HPDE6-E6E7 (cell line): ENCODE measurements at regions not wholly inside any gene's neighbourhood (a gene's known extent, or its start where the extent isn't known, plus 50 kb on each side); places are given as distances from the start of the nearest gene placed in this dataset.
"Not testable (repeated sequence)": the region's sequence is repeated elsewhere in the genome, so short reads cannot be mapped to it uniquely, and the experiment has no call there.

Experiments
- DNase-seq: peaks from one replicate; pipeline ENCODE4 v3.0.0; 2011; ENCODE audit warnings: missing footprints; ENCODE audit errors: extremely low spot score

DNA sequence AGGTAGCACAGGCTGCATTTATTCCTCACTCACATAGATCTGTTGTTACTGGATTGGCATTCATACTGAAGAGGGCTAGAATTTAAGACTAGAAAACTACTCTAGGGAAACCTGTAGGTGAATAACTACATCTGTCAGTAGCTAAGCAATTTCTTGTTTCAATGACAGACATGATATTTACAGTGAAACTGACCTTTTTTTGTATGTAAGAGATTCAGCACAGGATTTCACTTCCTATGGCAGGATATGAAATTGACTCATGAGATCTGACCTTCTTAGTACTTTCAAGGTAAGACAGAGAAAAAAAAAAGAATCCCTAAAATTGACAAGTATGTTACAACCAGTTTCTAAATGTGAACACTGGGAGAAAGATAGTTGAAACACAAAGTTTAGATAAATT, 189.8 kb upstream of the SLC16A7 start:
- no peak for DNase-seq

DNA sequence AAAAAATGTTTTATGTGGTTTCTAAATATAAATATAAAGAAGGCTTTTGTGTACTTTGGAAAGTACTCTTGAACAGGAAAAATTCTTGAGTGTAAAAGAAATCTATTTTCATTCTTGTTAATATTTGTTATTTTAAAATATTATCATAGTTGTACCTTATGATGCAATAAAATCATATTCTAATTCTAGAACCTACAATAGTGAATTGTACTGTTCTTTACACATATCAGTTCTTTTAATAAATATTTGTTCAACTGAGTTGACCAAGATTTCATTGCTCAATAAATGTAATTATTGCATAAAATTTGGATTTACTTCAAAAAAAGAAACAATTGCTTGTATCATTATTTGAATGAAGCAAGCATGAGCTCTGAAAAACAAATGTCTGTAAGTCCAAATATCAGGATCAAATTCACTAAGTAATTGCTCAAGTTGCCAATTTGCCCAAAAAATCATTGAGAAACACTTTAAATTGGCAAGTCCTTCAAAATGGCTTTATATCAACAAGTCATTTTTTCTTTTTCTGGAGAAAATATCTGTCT, 191.6 kb upstream of the SLC16A7 start:
- DNase-seq, result no peak

DNA sequence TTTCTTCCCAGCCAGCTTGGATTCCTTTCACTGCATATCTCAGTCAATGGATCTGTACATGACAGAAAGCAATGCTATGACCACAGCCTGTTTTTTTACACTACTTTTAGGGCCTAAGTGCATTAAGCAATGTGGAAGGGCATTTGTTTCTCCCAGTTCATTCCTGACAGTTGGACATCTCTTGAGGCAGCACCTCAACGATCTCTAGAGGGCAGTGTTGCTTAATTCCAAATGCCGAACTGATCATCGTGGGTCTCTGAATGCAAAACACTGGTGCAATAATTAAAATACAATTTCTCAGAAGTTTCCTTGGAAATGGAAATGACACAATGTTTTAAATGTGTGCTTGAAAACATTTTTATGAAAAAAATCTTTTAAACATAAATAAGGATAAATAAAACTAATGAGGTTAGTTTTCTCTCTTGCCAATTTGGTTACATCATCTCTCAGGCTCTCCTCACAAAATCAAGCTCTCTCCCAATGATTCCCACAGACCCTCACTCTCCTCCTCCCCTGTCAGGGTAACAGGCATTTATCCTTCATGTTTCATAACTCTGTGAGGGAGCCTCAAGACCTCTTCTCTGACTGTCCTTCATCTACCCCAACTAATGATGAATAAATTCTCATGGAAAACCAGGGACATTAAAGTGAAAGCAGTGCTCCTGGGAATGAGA, 192.4 kb upstream of the SLC16A7 start:
- DNase-seq, result peak; percentile 32

DNA sequence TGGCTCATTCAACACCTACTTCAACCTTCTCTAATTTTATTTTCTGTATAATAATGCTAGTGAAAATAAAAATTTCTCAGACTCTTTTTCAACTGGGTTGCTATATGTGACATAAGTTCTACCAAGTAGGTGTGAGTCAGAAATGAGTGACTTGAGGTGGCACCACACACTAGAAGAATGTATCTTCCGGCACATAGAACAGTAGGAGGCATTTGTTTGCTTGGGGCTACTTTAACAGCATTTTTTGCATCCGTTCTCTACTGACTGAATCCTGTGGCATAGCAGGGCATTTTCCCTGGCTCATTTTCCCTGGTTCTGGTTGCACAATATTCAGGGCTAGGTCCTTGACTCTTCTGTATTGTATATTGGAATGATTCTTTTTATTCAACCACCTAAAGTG, 194.0 kb upstream of the SLC16A7 start:
- DNase-seq, result no peak

DNA sequence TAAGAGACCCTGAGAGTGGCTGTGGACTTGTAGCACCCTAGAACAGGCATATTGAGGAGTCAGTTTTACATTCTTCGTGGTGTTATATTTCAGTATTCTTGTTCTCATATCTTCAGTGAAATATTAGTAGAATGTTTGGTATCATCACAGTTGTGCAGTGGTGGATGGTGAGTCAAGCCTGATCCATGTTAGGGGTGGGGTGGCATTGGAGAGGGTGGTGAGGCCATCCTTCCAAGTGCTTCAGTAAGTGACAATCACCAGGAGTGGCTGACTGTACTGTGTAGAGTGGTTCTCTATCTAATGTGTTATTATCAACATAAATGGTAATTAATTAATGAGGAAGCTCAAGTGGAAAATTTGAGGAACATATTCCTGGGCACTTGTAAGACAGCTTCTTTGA, 197.7 kb upstream of the SLC16A7 start:
- no peak for DNase-seq

DNA sequence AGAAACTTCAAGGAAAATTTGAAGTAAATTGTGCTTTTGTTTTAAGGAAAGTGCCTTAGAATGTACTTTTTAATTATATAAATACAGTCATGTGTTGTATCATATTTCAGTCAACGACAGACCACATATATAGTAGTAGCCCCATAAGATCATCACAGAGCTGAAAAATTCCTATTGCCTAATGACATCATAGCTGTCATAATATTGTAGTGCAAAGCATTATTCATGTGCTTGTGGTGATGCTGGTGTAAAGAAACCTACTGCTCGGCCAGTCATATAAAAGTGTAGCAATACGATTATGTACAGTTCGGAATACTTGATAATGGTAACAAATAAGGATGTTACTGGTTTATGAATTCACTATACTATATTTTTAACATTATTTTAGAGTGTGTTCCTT, 198.9 kb upstream of the SLC16A7 start:
- DNase-seq, result no peak

DNA sequence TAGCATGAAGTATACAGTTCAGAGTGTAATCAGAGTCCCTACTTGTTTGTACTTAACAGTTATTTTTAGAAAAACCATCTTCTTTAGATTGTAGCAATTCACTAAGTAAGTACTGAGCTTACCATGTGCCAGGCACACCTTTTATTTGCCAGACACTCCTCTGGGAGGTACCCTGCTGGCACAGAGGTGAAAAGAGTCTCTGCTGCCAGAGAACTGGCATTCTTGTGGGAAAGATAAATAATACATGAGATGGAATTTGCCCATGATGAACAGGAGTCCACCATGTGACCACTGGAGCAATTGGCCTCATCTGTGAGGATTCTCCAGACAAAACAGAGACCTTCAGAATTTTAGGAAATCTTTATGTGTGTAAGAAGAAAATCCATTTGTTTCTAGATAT, 199.3 kb upstream of the SLC16A7 start:
- no peak for DNase-seq

DNA sequence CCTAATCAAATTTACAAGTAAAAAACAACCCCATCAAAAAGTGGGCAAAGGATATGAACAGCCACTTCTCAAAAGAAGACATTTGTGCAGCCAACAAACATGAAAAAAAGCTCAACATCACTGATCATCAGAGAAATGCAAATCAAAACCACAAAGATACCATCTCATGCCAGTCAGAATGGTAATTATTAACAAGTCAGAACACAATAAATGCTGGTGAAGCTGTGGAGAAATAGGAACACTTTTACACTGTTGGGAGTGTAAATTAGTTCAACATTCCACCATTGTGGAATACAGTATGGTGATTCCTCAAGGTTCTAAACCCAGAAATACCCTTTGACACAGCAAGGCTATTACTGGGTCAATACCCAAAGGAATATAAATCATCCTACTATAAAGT, 200.5 kb upstream of the SLC16A7 start:
- DNase-seq, result not testable (repeated sequence)

DNA sequence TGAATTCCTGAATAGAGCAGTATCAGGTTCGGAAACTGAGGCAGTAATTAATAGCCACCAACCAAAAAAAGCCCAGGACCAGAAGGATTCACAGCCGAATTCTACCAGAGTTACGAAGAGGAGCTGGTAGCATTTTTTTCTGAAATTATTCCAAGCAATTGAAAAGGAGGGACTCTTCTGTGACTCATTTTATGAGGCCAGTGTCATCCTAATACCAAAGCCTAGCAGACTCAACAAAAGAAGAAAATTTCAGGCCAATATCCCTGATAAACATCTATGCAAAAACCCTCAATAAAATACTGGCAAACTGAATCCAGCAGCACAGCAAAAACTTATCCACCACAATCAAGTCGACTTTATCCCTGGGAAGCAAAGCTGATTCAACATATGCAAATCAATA, 202.3 kb upstream of the SLC16A7 start:
- DNase-seq, result no peak

DNA sequence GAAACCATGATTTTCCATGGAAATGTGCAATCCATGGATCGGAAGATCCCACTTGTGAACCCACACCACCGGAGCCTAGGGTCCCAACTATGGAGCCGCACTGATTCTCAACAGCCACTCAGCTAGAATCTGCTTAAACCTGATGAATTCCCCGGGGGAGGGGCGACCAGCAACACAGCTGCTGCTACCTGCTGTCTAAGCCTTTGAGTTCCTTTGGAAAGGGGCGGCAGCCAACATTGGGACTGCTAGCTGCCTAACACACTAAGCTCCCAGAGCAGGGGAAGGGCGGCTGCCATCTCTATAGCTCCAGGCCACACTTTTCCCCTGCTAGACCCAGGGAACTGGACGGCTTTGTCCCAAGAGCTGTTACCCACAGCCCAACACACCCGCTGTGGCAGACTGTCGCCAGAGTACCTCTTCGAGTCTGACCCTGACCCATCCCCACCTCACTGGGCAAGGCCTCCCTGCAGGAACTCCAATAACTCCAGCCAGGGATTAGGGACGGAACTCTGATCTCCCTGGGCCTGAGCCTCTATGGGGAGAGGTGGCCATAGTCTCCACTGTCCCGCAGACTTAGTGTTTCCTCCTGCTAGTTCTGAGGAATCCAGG, 205.8 kb upstream of the SLC16A7 start:
- no peak for DNase-seq

DNA sequence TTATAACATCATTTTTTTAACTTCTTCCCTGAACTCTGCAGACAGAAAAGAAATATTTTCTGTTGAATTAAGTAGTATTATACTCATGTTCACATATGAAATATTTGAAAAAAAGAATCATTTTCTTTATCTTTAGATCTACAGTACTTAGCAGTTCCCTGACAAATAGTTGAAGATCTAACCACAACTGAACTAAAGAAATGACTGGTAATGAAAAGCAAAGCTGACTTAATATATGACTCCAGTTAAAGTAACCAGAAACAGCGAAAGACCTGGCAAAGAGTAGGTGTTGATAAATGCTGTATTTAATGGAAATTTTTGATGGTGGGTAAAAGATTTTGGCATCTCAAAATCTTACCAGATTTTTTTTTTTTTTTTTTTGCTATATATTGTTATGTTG, 207.1 kb upstream of the SLC16A7 start:
- no peak for DNase-seq

DNA sequence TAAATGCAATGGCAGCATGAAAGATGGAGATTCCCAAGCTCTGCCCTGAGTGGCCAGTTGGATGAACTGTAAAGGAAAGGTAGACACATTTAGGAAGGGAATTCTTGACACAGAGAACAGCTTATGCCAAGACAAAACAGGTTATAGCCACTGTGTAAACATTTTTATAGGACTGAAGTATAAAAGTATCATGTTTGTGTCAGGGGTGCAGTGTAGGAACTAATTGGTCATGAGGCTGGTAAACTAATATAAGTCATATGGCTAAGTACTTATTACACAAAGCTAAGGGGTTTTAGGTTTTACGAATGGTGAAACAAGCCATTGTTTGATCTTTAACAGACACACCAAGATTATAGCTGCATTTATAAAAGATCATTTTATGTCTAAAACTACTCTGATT, 207.7 kb upstream of the SLC16A7 start:
- no peak for DNase-seq

DNA sequence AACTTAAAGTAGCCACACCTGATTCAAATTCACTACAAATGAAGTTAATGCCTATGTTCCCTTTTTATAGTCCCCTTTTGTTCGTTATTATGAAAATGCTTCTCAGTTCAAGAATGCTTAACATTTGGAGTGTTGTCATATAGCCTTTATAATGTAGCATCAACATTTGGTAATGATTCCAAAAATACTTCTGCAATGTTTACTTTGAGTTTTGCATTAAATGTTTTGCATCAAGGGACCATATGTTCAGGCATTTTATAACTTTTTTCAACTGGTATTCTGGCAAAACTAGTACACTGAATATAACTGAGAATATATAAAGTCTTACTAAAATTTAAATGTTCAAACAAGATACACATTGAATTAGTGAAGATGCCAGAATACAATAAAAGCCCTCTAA, 209.6 kb upstream of the SLC16A7 start:
- DNase-seq, result no peak

DNA sequence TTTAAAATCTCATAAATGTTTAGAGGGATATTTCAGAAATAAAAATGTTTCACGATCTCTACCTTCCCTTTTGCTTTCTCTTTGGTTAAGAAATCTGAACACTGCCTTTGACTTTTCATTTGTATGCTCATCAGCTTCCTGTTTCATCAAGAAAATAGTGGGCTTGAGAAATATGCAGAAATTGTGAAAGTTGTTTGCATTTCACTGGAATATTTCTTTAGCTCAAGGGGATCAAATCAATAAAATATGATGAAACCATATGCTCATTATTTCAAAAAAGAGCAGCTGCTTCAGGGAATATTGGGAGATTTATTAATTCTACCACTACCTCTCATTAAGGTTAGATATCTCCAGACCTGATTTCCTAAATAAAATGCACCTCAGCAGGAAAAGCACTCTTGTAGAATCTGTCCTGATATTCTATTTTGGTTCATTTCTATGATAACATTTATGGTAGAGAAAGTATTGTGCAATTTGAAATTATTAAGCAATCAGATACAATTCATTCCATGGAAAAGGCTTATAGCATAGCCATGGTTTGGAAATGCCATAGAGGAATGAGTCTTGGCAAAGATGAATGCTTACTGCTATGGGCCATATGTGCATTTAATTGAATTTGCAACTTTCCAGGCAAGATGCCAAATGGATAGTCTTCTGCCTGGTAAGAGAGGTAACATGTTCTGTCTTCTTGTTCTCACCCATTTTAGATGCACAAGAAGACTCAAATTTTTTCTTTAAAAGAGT, 212.6 kb upstream of the SLC16A7 start:
- DNase-seq, result no peak

DNA sequence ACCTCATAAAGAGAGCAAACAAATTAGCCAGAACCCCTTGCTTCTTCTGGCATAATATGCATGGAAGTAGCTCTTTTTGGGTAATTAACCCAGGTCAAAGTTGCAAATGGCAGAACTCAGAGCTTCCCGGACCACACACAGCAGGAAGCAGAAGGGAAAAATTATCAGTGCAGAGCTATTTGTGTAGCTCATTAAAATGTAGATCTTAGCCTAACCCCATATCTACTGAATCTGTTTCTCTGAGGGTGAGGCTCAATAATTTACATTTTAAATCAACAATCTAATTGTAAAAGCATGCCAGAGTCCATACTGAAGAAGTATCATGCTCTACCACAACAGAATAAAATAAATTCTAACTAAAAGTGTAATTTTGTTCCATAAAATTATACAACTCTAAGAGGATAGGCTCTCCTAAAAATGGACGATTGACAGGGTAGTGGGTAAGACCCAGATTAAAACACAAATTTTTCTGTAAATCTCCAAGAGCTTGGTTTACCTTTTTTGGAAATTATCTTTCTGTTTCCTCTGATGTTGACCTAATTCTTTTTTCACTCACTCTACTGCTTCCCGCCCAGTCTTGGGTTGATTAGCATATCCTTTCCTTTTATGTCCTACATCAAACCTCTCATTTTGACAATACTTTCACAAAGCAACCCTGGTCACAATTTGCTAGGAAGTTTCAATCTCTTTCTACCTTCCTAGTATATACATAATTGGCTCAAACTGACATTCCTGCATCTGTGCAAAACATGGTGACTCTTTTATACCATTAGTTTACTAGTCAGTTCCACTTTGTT, 213.3 kb upstream of the SLC16A7 start:
- DNase-seq, result no peak

DNA sequence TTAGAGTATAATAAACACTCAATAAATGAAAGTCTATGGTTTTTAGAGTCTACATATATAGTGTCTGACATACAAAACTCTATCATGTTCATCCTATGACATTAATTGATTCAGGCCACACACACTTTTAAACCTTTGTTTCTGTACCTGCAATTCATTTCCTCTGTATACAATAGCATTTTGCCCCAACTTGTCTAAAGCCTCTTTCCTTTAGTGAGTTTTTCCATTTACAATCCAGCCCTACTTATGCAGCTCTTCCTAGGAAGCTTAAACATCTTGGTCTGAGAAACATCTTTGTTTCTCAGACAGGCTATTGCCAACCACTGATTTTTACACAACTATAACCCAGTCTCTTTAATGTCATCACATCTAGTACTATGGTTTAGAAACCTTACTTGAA, 214.7 kb upstream of the SLC16A7 start:
- DNase-seq, result no peak

DNA sequence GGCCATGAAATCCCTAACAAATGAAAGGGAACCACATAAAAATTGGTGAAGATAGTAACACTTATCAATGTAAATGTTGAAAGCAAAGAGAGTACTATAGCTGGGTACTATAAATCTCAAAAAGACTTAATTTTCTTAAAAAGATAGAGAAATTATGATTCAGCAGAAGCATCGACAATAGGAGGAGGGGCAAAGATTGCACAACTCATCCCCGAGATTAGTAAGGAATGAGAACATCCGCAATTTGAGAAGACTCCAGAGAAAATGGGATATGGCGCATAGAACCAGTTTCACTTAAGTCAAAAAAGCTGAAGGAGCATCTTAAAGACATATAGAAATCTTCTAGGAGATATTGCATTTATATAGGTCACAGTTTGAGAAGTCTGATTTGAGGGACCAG, 220.2 kb upstream of the SLC16A7 start:
- DNase-seq, result no peak

DNA sequence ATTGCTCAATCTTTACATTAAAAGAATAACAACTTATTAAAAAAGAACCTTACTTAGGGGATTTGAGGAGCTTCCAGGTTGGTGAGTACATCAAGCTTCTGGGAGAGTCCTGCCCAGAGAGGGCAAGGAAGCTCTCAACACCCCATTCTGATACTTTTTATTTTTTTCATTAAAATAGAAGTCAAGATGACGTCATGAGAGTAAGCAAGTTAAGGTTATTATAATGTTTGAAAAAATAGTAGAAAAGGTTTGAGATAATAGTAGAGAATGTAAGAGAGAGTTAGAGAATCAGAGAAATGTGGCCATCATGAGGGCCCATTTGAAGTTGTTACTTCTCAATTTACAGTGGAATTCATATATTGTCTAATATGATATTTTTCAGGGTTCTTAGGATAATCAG, 221.0 kb upstream of the SLC16A7 start:
- DNase-seq, result no peak

DNA sequence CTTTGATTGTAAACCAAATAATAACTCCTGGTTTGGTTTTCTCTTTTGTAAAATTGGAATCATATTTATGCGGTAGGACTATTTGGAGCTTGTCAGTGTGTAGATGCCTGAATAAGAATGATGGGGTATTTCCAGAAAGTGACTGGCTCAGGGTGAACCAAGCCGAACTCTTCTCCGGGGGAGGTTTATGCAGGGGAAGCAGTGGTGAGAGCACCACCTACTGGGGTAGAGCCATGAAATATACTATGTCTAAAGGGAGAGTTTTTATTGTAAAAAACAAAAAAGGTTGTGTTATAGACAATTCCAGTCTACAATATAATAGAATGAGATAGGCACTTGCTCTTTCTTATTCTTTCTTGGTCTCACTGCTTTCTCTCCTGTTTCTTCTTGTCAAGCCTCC, 222.9 kb upstream of the SLC16A7 start:
- peak; percentile 15 for DNase-seq

DNA sequence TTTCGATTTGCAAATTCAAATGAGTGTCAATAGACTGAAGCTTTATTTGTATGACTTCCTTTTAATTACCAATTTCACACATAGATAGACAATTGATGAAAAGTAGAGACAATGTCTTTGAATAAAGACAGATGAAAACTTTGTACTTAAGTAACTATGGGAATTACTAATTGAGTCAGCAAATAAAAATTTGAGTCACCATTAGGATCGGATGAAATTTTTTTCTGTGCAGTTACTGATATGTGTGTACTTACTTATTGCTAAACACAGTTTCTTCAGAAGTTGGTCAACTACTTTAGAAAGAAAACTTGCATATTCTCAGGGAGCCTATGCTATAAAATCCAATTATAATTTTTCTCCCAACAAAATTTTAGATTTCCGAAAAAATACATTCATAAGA, 224.9 kb upstream of the SLC16A7 start:
- no peak for DNase-seq

DNA sequence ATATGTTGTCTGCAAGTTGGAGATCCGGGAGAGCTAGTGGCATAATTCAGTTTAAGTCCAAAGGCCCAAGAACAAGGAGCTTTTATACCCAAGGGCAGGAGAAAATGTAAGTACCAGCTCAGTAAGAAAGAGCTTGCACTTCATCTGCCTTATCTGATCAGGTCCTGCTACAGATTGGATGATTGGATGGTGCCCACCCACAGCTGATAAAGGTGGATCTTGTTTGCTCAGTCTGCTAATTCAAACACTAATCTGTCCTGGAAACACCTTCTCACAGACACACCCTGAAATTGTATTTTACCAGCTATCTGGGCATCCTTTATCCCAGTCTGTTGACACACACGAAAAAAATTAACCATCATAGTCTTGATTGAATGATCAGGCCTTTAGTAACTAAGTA, 230.7 kb upstream of the SLC16A7 start:
- DNase-seq, result no peak

DNA sequence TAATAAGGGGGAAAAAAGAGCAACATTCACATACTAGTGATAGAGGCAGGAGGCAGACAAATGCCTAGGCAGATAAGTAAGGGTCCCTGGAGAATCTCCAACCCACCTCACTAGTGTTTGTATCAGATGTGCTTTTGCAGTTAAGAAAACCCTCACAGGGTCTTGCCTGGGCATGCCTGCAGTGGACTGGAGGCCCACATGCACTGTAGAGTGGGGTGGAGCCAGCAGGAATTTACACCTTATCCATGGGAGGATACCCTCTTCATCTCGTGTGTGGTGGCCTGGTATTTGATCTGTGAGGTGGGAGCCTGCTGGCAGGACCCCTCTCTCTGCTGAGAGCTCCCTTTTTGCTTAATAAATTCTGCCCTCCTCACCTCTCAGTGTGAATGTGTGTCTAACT, 238.0 kb upstream of the SLC16A7 start:
- DNase-seq, result no peak
